ENCODE measurements at regions not wholly inside any gene's neighbourhood (a gene's known extent, or its start where the extent isn't known, plus 50 kb on each side); places are given as distances from the start of the nearest gene placed in this dataset.

GRCh38 chr11:93248602-93249001 lies 50.8 kb upstream of the SLC36A4 start:
- TF ChIP-seq CTCF (IDR thresholded peaks at IDR 0.05; ENCODE audit: low read depth, low read length), result 0 out of 2 replicates have a peak, but pooled peaks have one; percentile 17

GRCh38 chr11:93249459-93250220 lies 51.8 kb upstream of the SLC36A4 start:
- no peak for TF ChIP-seq CTCF (IDR thresholded peaks at IDR 0.05; ENCODE audit: low read depth, low read length)
- H3K4me3 ChIP-seq (ENCODE audit: low read depth, low read length), result no peak overlapping the region

More at GRCh38 chr11:93248602-93249001, 50.8 kb upstream of the SLC36A4 start:
- H3K4me3 ChIP-seq (ENCODE audit: low read depth, low read length), result no peak overlapping the region

- TF ChIP-seq CTCF (IDR thresholded peaks at IDR 0.05; ENCODE audit: low read depth, low read length), result no peak
- H3K4me3 ChIP-seq (ENCODE audit: low read depth, low read length), result no peak overlapping the region
These were observed 52.5 kb upstream of the SLC36A4 start for GRCh38 chr11:93250326-93250725.

GRCh38 chr11:93251922-93252321 lies 54.1 kb upstream of the SLC36A4 start:
- no peak overlapping the region for H3K4me3 ChIP-seq (ENCODE audit: low read depth, low read length)
- no peak for TF ChIP-seq CTCF (IDR thresholded peaks at IDR 0.05; ENCODE audit: low read depth, low read length)

- H3K4me3 ChIP-seq (ENCODE audit: low read depth, low read length), result no peak overlapping the region
- no peak for TF ChIP-seq CTCF (IDR thresholded peaks at IDR 0.05; ENCODE audit: low read depth, low read length)
These were observed 55.3 kb upstream of the SLC36A4 start for GRCh38 chr11:93253111-93253510.

- H3K4me3 ChIP-seq (ENCODE audit: low read depth, low read length), result no peak overlapping the region
- TF ChIP-seq CTCF (IDR thresholded peaks at IDR 0.05; ENCODE audit: low read depth, low read length), result no peak
These were observed 58.8 kb upstream of the SLC36A4 start for GRCh38 chr11:93256623-93257022.

GRCh38 chr11:93267383-93267782 lies 63.2 kb upstream of the DEUP1 start:
- TF ChIP-seq CTCF (IDR thresholded peaks at IDR 0.05; ENCODE audit: low read depth, low read length), result no peak
- H3K4me3 ChIP-seq (ENCODE audit: low read depth, low read length), result no peak overlapping the region

All from WI38 (cell line).